HG02759 (cell line): ENCODE measurements at regions not wholly inside any gene's neighbourhood (a gene's known extent, or its start where the extent isn't known, plus 50 kb on each side); places are given as distances from the start of the nearest gene placed in this dataset.
"Not testable (repeated sequence)": the region's sequence is repeated elsewhere in the genome, so short reads cannot be mapped to it uniquely, and the experiment has no call there.

Source experiments
- ATAC-seq: cut with Tn5 transposase; IDR thresholded peaks from one replicate; pipeline ENCODE4 v1.9.1; 2021; ENCODE audit warnings: mild to moderate bottlenecking, moderate library complexity; ENCODE audit not compliant: unreplicated experiment

DNA sequence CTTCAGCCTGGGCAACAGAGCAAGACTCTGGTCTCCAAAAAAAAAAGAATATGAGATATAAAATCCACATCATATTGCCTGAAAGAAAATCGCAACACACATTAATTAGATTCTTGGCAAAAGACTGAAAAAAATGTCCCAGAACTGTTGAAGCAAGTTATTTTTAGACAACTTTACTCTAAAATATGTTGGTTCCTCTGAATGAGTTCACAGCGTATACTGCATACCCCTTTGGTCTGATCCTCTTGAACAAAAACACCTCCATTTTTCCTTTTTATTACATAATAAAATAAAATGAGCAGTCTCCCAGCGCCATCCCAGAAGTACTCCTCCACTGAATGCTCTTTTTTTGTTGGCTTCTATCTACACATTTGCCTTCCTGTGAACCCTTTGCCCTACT is 126.0 kb upstream of the TMEM170B start:
- ATAC-seq: no peak

GRCh38 chr6:11410539-11411307 is 126.8 kb upstream of the TMEM170B start:
- peak; percentile 57 for ATAC-seq

DNA sequence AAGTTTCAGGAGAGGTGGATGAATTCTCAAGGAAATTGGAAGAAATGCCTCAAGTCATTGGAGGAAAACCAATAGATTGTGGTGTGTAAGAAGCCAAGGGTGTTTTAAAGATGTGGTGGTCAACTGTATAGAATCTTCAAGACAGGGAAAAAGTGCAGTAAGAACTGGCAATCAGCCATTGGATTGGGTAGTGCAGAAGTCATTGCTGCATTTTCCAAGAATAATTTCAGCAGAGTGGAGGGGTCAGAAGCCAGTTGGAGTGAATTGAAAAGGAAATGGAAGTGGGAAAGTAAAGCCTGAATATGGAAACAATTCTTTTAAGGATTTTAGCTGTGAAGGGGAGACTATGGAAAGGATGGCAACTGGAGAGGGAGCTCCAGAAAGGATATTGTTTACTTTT is 128.2 kb upstream of the TMEM170B start:
- no peak for ATAC-seq

DNA sequence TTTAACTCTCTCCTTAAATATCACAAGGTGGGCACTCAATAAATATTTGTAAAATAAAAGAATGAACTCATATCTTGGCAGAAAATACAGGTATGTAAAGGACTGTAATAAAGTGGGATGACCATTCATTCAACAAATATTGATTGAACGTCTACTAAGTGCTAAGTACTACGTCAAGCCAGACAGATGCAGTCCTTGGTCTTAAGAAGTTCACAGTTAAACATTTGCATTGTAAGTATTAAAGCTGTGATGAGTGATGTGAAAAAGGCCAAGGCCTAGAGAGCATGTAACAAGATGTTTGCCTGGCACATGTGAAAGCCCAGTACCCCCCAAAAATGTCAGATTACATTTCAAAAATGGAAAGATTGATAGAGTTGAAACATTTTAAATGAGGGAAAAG is 130.1 kb upstream of the TMEM170B start:
- ATAC-seq: no peak

- no peak for ATAC-seq
These were observed 132.7 kb upstream of the TMEM170B start for GRCh38 chr6:11404838-11405237.

GRCh38 chr6:11404081-11404480 is 133.5 kb upstream of the TMEM170B start:
- peak; percentile 74 for ATAC-seq

DNA sequence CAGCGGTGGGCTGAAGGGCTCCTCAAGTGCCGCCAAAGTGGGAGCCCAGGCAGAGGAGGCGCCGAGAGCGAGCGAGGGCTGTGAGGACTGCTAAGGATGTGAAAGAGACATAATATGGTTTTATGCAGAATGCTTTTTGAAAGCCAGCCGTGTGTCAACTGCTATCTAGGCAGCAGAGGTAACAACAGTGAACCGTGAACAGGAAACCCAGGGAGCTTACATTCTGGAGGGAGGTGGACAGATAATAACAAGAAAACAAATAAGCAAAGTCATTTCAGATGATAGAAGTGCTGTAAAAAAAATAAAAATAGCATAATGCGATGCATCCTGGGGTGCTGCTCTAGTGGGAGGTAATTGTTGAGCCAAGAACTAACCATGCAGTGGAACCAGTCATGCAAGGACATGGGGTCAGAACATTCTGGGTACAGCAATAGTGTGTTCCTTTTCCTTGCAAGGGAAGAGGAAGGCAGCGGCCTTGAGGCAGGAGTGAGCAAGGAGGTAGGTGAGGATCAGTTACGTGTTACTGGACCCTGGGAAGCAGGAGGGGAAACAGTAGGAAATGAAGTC is 134.4 kb upstream of the TMEM170B start:
- ATAC-seq: no peak

DNA sequence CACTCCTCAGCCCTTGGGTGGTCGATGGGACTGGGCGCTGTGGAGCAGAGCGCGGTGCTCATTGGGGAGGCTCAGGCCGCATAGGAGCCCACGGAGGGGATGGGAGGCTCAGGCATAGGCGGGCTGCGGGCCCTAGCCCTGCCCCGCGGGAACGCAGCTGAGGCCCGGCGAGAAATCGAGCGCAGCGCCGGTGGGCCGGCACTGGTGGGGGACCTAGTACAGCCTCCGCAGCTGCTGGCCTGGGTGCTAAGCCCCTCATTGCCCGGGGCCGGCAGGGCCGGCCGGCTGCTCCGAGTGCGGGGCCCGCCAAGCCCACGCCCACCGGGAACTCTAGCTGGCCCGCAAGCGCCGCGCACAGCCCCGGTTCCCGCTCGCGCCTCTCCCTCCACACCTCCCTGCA is 135.0 kb upstream of the TMEM170B start:
- ATAC-seq: not testable (repeated sequence)

- not testable (repeated sequence) for ATAC-seq
These were observed 135.6 kb upstream of the TMEM170B start for GRCh38 chr6:11401954-11402353.

DNA sequence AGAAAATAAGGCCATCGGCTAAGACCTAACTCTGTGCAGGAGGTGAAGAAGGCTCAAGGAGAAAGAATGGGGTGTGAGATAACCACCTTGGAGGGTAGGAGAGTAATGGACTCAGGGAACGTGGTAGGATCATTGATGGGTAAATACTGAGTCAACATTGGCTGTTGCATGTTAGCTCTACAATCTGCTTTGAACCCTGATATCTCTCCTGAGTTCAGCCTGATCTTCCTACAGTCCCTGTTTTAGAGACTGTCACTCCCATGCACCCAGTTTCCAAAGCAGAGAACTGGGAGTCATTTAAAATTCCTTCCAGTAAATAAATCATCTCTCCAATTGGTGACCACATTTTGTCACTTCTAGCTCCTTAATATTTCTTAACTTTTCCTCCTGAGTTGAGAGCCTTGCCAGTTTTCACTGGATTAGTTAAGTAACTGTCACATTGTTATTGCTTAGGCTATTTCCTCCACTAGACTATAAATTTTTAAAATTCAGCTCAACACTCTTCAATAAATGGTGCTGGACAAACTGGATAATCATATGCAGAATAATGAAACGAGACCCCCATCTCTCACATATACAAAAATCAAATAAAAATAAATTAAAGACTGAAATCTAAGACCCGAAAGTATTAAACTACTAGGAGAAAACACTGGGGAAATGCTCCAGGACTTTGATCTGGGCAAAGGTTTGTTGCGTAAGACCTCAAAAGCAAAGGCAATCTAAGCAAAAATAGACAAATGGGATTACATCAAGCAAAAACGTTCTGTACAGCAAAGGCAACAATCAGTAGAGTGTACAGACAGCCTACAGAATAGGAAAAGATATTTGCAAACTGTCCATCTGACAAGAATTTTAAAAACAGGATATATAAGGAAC is 138.9 kb upstream of the TMEM170B start:
- no peak for ATAC-seq

DNA sequence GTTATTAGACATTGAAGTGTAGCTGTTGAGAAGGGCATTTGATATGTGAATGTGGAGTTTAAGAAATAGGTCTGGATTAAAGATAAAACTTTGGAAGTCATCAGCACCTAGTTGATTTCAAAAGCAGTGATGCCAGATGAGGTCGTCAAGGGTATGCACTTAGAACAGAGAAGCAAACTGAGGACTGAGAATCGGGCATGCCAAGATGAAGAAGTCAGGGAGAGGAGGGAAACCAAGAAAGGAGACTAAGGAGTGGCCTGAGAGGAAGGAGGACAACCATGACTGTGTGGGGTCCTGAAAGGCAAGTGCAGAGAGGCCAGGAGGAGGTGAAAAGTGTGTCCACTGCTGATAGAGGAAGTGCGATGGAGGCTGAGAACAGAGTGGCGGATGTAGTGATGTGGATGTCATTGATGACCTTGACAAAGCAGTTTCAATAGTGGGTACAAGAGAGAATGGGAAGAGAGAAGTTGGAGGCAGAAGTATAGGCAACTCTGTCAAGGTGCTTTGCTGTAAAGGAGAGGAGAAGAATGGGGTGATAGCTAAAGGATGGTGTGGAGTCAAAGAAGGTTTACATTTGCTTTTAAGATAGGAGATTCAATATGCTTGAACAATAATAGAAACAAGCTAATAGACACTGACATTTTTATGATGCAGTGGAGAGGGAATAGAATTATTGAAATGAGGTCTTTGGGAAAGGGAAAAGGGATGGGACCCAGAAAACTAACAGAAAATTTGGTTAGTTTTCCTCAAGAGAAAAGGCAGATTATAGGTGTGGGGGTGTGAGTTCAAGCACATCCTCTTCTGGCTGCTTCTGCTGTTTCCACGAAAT is 139.7 kb upstream of the TMEM170B start:
- no peak for ATAC-seq

- ATAC-seq: no peak
These were observed 140.7 kb upstream of the TMEM170B start for GRCh38 chr6:11396860-11397259.

- ATAC-seq: peak; percentile 65
These were observed 143.6 kb upstream of the TMEM170B start for GRCh38 chr6:11393713-11394627.

- no peak for ATAC-seq
These were observed 144.6 kb upstream of the TMEM170B start for GRCh38 chr6:11392778-11393507.

DNA sequence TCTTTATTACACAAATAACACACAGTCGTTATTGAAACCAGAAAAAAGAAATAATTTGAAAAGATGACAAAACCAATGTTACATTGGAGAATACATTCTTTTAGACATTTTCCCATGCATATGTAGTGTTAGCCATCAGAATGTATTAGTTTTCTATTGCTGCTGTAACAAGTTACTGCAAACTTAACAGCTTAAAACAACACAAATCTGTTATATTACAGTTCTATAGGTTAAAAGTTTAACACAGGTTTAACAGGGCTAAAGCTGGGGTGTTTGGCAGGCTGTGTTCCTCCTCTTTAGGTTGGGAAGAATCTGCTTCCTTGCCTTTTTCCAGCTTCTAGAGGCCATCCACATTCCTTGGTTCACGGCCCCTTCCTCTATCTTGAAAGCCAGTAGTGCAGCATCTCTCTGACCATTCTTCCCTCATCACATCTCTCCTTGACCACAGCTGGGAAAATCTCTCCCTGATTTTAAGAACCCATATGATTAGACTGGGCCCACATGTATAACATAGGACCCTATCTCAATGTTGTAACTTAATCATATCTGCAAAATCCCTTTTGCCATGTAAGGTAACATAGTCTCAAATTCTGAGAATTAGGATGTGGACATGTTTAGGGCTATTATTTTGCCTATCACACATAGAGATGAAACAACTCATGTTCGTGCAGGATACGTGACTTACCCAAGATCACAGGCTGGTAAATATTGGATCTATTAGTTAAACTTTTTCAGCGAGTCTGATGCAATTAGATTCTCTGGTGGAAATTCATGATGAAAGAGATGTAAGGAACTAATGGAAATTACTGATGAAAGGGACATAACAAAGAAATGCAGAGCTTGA is 145.4 kb upstream of the TMEM170B start:
- no peak for ATAC-seq

- ATAC-seq: no peak
These were observed 147.6 kb upstream of the TMEM170B start for GRCh38 chr6:11389977-11390376.

DNA sequence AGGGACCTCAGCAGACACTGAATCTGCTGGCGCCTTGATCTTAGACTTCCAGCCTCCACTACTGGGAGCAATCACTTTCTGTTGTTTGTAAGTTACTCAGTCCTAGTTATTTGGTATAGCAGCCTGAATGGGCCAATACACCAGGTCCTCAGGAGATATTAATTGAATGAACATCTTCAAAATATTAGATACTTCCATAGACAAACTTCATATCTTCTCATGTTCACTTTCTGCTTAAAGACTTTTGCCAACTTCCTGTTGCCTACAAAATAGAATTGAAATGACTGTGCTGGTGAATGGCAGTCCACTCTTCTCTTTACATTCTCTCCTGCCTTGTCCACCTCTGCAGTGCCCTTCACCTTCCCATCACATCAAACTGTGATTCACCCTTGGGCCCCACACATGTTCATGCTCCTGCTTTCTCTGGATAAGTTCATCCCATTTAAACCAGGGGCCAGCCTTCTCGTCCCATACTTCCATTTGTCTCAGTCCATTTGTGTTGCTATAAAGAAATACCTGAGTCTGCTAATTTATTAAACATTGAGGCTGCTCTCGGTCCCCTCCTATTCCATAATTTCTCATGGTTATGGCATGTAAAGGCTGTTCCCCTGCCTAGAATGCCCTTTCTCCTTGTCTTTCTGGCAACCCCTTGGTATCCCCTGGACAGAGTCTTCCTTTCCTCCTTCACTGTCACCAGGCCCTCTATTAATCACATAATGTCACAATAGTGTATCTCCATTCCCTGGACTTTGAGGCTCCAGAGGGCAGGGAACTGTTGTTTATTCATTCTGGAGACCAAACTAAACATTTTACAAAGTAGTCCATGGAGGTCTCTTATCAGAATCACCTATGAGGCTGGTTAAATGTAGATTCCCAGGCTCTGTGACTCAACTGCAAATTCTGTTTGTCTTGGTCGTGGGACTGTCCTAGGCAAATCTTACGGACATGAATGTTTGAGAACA is 148.3 kb upstream of the TMEM170B start:
- no peak for ATAC-seq
